HL-60 (cell line): ENCODE measurements at regions not wholly inside any gene's neighbourhood (a gene's known extent, or its start where the extent isn't known, plus 50 kb on each side); places are given as distances from the start of the nearest gene placed in this dataset.

Source experiments
- DNase-seq, 2 experiments: peaks; one replicate each; pipeline ENCODE4 v3.0.0-alpha.2; 2010 to 2020; ENCODE audit warnings: low read depth in 1 of 2, low spot score in 1 of 2
- H3K27ac ChIP-seq: fragments of 250-450 bp; sonication (Bioruptor Pico); replicated peaks from 2 replicates; pipeline ENCODE4 v1.5.1; 2020; ENCODE audit warnings: mild to moderate bottlenecking, moderate library complexity
- H3K27me3 ChIP-seq: fragments of 250-450 bp; sonication (Bioruptor Pico); 2 replicates; pipeline ENCODE4 v1.5.1; 2021; ENCODE audit warnings: mild to moderate bottlenecking, moderate library complexity; ENCODE audit not compliant: insufficient read depth, poor library complexity, severe bottlenecking
- H3K4me3 ChIP-seq: replicated peaks from 2 replicates; pipeline ENCODE4 v1.5.1; 2011; ENCODE audit warnings: mild to moderate bottlenecking, control low read depth, low read length; ENCODE audit not compliant: insufficient read depth
- CTCF ChIP-seq: IDR thresholded peaks from one replicate; pipeline ENCODE4 v1.5.1; 2011; ENCODE audit warnings: low read length, control low read depth, inconsistent platforms; ENCODE audit not compliant: insufficient read depth
- GABPA ChIP-seq: IDR thresholded peaks from 2 replicates; pipeline ENCODE4 v1.6.1; 2012; ENCODE audit warnings: low read depth
- POLR2AphosphoS5 ChIP-seq: IDR thresholded peaks from 2 replicates; pipeline ENCODE4 v1.6.1; 2012; ENCODE audit warnings: low read depth
- REST ChIP-seq: IDR thresholded peaks from 2 replicates; pipeline ENCODE4 v1.6.1; 2012; ENCODE audit warnings: low read depth; ENCODE audit not compliant: insufficient replicate concordance
- SPI1 ChIP-seq: IDR thresholded peaks from 2 replicates; pipeline ENCODE4 v1.6.1; 2012; ENCODE audit warnings: low read depth, mild to moderate bottlenecking, borderline replicate concordance

- no peak overlapping the region for H3K4me3 ChIP-seq
- H3K27me3 ChIP-seq: no peaks in the 10 kb centered on the region
- TF ChIP-seq CTCF (no peak), SPI1 (no peak), REST (no peak), POLR2AphosphoS5 (no peak), GABPA (no peak)
- no peak for DNase-seq
- H3K27ac ChIP-seq: no peak overlapping the region
Measured at GRCh38 chr3:30418443-30418842, 188.0 kb upstream of the TGFBR2 start.

- peak in 1 of 2 experiments; percentile 43 for DNase-seq
- no peak for TF ChIP-seq CTCF
- TF ChIP-seq REST: no peak
- no peak for TF ChIP-seq GABPA
- TF ChIP-seq SPI1: no peak
- no peak for TF ChIP-seq POLR2AphosphoS5
- Histone ChIP-seq H3K4me3 (no peak overlapping the region), H3K27me3 (no peaks in the 10 kb centered on the region), H3K27ac (no peak overlapping the region)
Measured at GRCh38 chr3:30421266-30421665, 185.1 kb upstream of the TGFBR2 start.

GRCh38 chr3:30426293-30426993 lies 180.0 kb upstream of the TGFBR2 start:
- Histone ChIP-seq H3K4me3 (no peak overlapping the region), H3K27me3 (no peaks in the 10 kb centered on the region), H3K27ac (no peak overlapping the region)
- no peak for TF ChIP-seq REST
- no peak for TF ChIP-seq CTCF
- no peak for TF ChIP-seq GABPA
- TF ChIP-seq POLR2AphosphoS5: no peak
- no peak for TF ChIP-seq SPI1
- DNase-seq: no peak
